ENCODE measurements at regions not wholly inside any gene's neighbourhood (a gene's known extent, or its start where the extent isn't known, plus 50 kb on each side); places are given as distances from the start of the nearest gene placed in this dataset.

- TF ChIP-seq SP1 (CRISPR knock-in tag; conservative IDR thresholded peaks at IDR 0.05) (no peak), NR3C1 (CRISPR knock-in tag; conservative IDR thresholded peaks at IDR 0.05; ENCODE audit: low read depth) (no peak), FOXP4 (CRISPR knock-in tag; IDR thresholded peaks at IDR 0.05) (no peak), RELA (CRISPR knock-in tag; IDR thresholded peaks at IDR 0.05; ENCODE audit: borderline replicate concordance) (no peak), AFF4 (CRISPR knock-in tag; IDR thresholded peaks at IDR 0.05; ENCODE audit: borderline replicate concordance) (no peak), CTCF (IDR thresholded peaks at IDR 0.05) (no peak), ATF2 (CRISPR knock-in tag; IDR thresholded peaks at IDR 0.05; ENCODE audit: borderline replicate concordance, low read depth) (no peak), TCF7 (CRISPR knock-in tag; IDR thresholded peaks at IDR 0.05; ENCODE audit: low read depth) (no peak)
Measured at GRCh38 chr3:189567322-189567721, 63.9 kb upstream of the TP63 start.

Measured in WTC11 (cell line).